Femur (tissue), 1 donor: ENCODE measurements at regions not wholly inside any gene's neighbourhood (a gene's known extent, or its start where the extent isn't known, plus 50 kb on each side); places are given as distances from the start of the nearest gene placed in this dataset.
"Not testable (repeated sequence)": the region's sequence is repeated elsewhere in the genome, so short reads cannot be mapped to it uniquely, and the experiment has no call there.

ENCODE experiments used
- DNase-seq: peaks from one replicate; pipeline ENCODE4 v3.0.0-alpha.2; 2017

- no peak for DNase-seq
Measured at GRCh38 chr18:67815280-67815679, 298.8 kb upstream of the DSEL start.

DNA sequence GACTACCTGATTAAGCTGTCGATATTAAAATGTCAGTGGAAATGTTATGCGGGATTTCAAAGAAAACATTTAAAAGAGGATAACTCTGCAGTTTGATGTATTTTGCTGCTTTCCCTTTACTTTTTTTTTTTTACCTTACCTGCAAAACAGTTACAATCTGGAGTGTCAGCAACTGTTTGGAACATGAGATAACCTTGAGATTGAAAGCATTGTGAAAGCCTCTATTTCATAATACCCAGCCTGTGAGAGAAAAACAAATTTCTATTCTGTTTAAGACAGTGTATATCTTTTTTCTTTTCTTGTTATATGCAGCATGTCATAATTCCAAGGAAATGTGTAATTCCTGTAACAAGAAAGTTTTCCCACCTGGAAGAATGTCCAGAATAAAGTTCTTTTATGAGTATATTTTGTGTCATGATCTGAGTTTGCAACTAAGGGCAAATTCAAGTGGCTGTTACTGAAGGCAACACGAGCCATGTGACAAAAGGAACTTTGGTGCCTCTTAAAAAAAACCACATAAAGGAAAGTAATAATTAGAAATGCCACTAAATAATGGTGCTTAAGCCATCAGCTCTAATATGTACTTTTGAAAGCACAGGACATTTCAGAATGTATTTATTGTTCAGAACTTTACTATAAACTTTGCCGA is 297.0 kb upstream of the DSEL start:
- DNase-seq = no peak

GRCh38 chr18:67805261-67805660 is 288.7 kb upstream of the DSEL start:
- DNase-seq = no peak

DNA sequence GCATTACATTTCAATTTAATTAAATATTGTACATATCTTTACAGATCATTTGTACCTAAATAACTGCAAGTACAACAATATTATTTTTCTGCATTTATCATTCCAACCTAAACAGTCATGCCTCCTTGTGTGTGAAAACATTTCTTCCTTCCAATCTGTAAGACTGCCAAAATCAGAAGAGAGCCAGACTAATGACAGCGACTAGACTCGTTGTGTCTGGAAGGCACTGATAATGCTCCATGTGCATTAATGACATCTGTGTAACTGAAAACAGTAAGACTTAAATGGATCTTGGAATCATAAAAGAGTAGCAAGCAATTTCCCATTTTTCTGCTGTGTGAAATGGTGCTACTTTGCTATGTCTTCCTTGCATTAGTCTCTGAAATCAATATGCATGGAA is 278.0 kb upstream of the DSEL start:
- DNase-seq = no peak

DNA sequence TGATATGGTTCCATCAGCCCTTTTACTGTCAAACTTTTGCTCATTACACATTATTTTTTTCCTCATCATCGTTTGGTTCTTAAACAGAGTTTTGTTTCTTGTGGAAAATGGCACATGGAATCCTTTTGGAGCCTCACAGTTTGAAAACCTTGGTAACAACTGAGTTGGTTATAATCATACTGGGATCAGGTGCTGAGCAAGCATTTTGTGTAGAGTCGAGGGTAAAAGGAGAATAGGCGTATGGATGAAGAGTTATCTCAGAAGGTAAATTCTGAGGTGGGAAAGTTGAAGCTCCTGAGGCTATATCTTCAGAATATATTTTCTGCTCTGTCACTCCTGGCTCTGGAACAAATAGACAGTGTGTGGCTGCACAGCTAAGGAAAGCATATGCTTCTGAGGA is 274.0 kb upstream of the DSEL start:
- no peak for DNase-seq

DNA sequence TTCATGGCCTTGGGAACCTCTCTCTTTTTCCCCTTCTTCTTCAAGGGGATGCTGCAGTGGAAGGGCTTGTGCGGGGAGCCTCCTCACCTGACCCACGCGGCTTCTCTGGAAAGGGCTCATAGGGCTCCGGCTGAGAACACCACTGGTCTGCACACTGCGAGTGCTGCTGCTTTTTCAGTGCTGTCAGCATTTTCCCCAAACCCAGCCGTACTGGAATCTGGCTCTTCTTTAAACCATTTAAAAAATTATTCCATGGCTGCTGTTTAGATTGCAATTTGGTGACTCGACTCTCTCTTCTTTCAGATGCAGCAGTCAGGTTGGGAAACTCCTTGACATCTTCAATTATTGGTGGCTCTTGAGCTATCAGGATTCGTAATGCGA is 272.6 kb upstream of the DSEL start:
- DNase-seq = no peak

DNA sequence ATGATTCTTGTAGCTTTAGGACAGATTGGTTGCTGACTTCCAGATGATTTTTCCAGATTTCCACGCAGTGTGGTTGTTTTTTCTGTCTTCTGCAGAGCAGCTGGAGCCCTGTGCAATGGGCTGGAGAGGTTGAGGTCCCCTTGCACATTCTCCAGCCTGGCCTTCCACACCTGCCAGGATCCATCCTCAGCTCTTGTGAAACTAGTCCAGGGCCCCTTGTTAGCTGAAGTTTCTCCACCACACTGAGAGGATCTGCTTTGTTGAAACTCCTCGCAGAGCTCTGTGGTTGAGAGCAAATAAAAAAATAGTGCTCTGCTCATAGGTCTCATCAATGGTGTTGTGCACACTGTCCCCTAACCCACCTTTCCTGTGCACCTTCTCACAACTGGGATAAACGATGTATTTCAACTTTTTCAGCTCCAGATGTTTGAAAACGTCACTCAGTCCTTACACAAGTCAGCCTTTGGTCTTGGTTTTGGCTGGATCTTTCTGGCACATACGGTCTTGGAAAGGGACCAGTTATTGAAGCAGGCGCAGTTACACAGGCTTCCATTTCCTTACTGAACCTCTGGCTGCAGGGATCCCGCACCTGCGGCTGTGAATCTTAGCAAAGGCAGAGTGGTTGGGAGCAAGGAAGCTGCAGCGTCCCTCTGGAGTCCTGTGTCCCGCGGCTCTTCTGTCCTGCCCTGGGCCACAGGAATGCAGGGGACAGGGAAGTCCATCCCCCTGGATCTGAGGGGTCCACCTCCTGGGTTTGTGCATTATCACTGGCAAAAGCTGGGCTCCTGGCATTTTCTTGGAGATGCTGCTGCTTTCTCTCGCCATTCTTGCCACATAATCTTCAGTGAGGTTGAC is 272.0 kb upstream of the DSEL start:
- peak; percentile 47 for DNase-seq

DNA sequence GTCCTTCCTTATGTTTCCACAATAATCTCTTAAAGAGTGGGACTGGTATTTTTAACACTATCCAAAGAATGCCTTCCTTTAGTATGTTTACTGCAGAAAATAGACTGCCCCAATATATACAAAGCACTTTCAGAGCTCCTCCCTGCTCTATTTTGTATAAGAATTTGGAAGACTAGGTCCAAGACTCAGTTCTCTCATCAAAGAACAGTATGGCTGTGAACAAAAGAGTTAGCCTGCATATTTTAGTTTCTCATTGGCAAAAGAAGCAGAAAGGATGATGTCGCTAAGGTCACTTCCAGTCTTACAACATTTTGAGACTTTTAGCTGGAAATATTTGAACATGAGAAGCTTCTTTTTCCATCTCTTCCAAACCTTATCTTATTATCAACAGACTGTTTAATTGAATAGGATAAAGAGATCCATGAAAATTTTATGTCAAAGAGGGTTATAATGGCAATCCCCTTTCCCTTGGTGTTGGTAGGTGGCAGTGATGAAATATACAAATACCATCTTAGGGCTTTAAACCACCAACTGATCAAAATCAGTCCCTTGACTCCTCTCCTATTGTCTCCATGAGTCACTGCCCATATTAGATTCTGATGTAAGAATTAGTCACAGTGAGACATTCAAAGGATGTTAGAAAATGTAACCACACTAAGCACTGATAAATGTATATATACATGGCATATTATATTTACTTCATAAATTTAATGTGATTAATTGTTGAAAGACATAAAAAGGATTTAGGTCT is 266.9 kb upstream of the DSEL start:
- DNase-seq = no peak

DNA sequence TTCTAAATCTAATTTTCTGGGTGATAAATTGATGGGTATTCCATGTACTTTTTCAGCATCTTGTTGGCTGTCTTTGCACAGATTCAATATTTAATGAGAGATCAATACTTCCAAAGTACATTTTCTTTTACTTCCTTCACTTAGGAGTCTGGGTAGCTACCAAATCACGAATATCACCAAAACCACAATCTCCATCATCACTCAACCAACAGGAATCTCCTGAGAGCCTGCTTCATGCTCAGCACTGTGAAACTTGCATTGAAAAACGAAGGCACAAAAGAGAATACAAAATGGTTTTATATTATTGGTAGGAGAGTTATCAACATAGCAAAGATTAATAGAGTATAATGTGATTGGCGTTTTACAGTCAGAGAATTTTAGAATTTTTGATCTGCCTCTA is 261.5 kb upstream of the DSEL start:
- DNase-seq = no peak

DNA sequence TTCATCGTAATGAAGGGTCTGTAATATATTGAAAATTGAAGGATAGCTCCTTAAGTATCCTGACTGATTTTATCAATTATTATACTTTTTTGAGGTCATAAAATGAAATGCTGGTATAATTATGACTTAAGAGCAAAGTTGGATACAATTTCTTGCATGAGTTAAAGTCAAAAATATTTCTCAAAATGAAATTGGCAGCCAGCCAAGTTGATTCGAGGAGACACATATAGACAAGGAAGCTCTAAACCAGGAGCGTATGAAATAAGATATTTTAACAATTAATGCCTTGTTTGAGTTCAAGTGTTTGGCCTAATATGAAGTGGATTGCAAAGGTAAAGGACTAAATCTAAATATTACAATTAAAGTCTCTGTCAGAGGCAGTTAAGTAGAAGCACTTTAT is 260.4 kb upstream of the DSEL start:
- no peak for DNase-seq

DNA sequence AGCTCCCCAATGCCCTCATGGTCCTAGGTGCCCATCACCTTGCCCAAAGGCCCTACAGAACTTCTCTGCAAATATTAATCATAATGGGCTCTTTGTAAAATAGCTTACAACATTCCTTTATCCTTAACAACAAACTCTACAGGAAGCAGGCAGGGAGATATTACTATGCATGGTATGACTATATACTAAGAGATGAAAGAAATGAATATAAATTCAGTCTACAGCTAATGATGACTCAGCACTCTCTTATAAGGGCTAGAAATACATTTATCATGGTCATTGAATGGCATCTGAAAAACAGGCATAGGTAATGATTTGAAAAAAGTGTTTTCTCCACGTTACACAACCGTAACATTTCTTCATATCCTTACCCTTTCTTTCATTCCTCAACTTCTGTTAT is 254.8 kb upstream of the DSEL start:
- DNase-seq = no peak

- DNase-seq = no peak
Measured at GRCh38 chr18:67770520-67770919, 254.0 kb upstream of the DSEL start.

GRCh38 chr18:67766930-67767329 is 250.4 kb upstream of the DSEL start:
- DNase-seq = no peak

DNA sequence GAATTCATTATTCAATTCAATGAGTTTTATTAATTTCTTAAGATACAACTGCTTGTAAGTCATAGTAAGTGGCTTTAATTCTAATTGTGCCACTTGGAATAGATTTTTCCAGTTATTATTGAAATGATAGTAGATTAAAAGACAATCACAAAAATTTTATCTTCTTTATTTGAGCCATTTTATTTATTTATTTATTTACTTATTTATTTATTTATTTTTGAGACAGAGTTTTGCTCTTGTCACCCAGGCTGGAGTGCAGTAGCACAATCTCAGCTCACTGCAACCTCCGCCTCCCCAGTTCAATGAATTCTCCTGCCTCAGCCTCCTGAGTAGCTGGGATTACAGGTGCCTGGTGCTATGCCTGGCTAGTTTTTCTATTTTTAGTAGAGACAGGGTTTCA is 235.7 kb upstream of the DSEL start:
- DNase-seq = not testable (repeated sequence)

- DNase-seq = no peak
Measured at GRCh38 chr18:67742954-67743353, 226.4 kb upstream of the DSEL start.

DNA sequence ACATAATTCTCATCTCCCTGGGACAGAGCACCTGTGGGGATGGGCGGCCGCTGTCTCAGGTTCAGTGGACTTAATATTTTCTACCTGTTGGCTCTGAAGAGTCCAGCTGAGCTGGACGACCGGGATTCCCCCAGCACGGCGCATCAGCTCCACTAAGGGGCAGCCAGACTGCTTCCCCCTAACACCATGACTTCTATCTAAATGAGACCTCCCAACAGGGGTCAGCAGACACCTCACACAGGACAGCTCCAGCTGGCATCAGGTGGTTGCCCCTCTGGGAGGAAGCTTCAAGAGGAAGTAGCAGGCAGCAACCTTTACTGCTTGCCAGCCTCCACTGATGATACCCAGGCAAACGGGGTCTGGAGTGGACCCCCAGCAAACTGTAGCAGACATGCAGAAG is 226.0 kb upstream of the DSEL start:
- DNase-seq = no peak

- DNase-seq = no peak
Measured at GRCh38 chr18:67735506-67735905, 219.0 kb upstream of the DSEL start.

DNA sequence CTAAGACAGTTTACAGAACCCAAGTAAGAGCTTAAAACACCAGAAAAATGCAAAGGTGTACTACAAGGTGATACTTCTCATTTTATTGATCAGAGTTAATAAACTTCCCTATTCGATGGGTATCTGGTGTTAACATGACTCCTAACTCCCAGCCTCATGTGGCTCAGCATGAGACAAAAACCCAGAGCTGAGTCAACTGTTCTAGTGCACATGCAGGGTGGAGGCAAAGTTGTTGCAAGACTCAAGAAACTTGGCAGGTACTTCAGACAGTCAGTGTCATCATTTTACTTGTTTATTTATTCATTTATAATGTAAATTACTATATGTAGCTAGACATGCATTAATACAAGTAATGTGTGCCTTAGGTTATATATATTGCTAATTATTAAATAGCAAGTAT is 216.6 kb upstream of the DSEL start:
- DNase-seq = no peak

DNA sequence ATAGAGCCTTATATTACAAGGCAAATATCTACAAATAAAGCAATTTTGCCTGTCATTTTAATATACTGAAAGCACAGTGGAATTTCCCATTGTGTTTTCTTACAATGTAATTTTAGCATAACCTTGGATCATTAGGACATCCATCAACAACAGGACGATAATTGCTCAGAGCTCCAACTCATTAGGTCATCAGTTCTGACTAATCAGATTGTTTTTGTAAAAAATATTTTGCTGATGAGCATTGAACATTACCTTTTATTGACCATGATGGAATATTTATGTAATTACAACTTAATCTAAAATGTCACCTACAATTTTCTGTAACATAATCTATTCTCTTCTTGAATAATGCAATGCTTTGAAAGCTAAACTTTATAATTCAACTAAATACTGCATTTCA is 215.3 kb upstream of the DSEL start:
- DNase-seq = no peak

- DNase-seq = no peak
Measured at GRCh38 chr18:67730886-67731285, 214.4 kb upstream of the DSEL start.

- DNase-seq = no peak
Measured at GRCh38 chr18:67728364-67728763, 211.8 kb upstream of the DSEL start.

GRCh38 chr18:67726882-67727281 is 210.4 kb upstream of the DSEL start:
- DNase-seq = no peak

DNA sequence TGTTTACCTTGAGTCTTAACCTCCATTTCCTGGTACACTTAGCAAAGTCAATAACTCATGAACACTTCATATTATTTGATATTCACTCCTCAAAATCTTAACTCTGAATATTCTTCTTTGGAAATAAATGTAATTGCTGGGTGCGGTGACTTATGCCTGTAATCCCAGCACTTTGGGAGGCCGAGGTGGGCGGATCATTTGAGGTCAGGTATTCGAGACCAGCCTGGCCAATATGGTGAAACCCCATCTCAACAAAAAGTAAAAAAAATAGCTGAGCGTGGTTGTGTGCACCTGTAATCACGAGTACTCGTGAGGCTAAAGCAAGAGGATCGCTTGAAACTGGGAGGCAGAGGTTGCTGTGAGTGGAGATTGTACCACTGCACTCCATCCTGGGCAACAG is 201.3 kb upstream of the DSEL start:
- no peak for DNase-seq

GRCh38 chr18:67715567-67715966 is 199.0 kb upstream of the DSEL start:
- DNase-seq = no peak
